LoVo (cell line): ENCODE measurements at regions not wholly inside any gene's neighbourhood (a gene's known extent, or its start where the extent isn't known, plus 50 kb on each side); places are given as distances from the start of the nearest gene placed in this dataset.

ENCODE experiments used
- DNase-seq: peaks from one replicate; pipeline ENCODE4 v3.0.0-alpha.2; 2016; ENCODE audit warnings: low spot score

DNA sequence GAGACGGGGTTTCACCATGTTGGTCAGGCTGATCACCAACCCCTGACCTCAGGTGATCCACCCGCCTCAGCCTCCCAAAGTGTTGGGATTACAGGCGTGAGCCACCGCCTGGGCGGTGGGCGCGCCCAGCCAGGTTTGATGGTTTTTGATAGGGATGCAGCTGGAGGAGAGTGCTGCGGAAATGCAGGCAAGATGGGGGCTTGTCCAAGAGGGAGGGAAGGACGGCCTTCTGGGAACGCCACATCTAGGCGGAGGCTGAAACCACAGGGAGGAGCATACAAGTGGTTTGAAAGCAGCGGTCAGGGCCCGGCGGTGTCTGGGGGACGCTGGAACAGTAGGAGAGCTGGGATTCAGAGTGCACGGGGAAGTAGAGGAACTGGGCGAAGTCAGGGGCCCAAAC is 134.6 kb downstream of the VRK1 start:
- DNase-seq, result no peak

DNA sequence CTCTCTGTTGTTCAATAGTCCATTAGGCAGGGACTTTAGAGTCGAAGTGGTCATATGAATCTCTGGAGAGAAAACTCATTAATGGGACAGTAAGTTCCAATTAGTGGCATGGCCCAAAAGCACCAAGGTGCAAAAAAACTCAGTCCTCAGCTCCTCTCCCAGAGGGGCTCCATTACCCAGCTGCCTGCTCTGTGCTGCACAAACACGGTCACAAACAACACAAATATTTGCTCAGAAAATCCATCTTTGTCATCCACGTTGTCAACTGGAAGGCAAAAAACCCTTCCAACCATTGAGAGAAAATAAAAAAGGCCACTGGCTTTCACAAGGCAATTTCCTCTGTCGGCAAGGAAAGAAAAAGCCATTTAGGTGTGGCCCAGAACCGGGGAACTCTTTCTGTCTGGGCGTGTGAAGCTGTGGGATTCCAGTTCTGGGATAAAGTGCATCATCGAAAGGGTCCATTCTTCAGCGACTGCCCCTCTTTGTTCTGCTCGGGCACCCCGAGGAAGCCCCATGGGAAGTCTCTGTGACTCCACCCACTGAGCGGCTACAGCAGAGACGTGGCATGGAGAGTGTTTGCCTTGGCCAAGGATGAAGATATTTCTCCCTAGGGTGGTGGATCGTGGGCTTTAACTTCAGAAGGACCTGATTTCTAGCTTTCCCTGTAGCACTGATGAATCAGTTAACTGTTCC is 137.6 kb downstream of the VRK1 start:
- no peak for DNase-seq

DNA sequence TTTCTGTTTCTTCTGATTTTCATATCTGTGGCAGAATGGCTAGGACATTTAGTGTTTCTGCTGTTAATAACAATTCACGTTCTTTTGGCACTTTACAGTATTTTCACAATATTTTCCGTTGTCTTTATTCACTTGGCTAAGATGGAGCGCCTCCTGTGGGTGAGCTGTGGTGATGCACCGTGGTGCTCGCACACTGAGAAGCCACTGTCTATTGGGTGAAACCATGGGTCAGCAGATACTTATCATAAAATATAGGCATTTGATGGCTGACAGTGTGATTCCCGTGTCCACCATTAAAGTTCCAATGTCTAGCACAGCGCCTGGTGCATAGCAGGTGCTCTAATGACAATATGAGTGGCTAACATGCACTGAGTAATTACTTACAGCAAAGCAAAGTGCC is 141.8 kb downstream of the VRK1 start:
- DNase-seq, result no peak

DNA sequence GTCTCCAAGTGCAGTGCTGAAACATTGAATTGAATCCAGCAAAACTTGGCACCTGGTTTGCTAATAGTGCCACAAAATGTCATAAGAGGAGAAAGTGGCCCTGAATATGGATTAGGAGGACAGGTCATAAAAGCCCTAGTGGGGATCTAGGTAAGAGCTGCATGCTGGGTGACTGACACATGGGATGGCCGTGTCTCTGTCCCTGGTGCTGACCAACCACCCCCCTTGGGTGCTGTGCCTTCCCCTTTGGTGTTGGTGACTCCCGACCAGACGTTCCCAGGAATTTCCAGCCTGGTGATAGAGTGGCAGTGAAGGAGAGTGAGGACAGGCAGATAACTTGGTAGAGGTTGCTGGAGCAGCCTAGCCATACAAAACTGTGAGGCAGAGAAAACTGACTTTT is 142.8 kb downstream of the VRK1 start:
- DNase-seq, result no peak

DNA sequence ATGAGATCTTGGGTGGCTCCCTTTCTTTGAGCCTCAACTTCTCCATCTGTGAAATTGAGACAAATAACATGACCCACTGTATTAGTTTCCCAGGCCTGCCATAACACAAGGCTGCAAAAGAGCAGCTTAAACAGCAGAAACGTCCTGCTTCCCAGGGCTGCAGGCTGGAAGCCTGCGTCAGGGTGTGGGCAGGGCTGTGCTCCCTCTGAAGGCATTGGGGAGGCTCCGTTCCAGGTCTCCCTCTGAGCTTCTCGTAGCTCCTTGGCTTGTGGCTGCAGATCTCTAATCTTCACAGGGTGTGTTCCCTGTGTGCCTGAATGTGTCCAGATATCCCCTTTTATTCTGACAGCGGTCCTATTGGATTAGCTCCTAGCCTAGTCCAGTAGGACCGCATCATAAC is 147.1 kb downstream of the VRK1 start:
- no peak for DNase-seq

DNA sequence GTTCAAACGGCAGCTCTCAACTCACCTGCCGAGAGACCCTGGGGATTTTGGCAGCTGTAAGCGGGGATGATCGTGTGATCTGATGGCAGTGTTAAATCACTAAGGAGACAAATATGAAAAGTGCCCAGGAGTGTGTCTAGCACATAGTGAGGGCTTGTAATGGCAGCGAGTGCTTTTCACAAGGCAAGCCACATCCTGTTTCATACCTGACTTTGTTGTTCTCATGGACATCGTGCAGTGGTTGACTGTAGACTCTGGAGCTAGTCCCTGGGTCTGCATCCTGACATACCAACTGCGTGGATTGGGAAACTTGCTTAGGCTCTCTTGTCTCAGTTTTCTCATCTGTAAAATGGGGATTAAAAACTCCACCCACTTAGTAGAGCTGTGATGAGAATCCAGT is 148.5 kb downstream of the VRK1 start:
- no peak for DNase-seq

DNA sequence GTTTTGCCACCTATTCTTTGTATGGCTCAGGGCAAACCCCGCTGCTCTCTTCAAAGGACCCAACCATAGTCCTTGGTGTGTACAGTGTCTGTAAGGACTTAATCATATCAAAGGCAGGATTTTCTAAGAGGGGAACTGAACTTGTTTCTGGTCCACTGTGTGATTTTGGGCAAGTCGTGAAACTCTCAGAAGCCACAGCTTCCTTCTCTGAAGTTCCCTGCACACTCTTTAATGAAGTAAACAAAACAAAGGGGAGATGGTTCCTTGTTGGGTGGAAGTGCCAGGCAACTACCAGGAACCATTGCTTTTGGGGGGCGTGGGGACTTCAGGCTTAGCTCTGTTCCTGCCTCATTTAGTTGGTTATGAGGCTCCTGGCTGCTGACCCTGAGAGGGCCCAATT is 152.4 kb downstream of the VRK1 start:
- DNase-seq, result no peak

DNA sequence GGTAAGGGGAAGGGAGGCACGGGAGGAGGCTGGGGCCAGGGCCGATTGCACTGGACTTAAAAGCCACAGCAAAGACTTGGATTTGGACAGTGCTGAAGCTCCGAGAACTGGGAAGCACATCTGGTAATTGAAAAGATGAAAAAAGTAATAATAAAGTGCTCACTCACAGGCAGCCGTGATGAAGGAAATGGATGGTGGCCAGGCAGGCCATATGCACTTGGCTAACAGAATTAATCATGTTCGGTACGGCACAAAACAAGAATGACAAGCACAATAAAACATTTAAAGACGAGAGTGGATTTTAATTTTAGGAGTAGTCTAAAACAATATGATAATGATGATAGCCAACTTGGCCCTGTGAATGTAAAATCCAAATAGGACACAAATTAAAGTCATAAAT is 154.3 kb downstream of the VRK1 start:
- no peak for DNase-seq

DNA sequence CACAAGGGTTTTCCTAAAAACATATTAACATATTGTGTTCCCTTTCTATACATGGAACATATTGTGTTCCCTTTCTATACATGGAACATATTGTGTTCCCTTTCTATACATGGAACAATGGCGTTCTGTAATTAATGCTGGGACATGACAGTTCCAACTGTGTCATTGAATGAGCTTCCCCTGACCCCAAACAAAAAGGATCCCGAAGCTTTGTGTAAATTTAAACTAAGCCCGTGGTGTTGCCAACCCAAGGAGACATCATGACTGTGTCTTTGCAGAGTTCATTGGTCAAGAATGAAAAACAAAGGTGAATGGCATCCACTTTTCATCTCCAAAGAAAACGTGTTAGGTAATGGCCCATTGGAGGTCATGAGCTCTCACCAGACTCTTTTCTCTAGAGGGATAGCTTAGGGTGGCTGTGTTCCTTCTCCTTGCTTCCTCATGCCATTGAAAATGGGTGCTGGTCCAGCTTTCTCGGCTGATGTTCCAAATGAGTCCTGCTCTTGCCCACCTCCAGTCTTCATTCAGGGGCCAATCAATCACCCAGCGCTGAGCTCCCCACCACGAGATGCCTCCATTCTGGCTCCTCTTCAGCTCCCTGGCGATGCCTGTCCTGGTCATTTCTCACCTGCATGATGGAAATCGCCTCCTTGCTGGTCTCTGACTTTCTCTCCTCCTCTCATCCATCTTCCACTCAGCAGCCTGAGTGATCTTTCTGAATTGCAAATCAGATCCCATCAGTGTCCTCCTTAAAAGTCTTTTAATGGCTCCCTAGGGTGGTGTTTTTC is 156.1 kb downstream of the VRK1 start:
- DNase-seq, result no peak

DNA sequence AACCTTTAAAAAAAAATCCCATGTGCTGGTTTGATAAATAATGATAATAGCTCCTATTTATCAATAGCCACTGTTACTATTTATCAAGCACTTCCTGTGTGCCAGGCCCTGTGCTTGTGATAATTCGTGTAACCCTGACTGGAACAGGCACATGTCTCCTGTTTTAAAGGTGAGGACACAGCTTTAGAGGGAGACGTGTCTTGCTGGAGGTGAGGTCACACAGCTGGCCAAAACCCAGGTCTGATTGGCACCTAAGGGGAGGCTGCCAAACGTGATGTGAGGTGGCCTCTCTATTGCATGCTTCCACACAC is 156.6 kb downstream of the VRK1 start:
- no peak for DNase-seq

DNA sequence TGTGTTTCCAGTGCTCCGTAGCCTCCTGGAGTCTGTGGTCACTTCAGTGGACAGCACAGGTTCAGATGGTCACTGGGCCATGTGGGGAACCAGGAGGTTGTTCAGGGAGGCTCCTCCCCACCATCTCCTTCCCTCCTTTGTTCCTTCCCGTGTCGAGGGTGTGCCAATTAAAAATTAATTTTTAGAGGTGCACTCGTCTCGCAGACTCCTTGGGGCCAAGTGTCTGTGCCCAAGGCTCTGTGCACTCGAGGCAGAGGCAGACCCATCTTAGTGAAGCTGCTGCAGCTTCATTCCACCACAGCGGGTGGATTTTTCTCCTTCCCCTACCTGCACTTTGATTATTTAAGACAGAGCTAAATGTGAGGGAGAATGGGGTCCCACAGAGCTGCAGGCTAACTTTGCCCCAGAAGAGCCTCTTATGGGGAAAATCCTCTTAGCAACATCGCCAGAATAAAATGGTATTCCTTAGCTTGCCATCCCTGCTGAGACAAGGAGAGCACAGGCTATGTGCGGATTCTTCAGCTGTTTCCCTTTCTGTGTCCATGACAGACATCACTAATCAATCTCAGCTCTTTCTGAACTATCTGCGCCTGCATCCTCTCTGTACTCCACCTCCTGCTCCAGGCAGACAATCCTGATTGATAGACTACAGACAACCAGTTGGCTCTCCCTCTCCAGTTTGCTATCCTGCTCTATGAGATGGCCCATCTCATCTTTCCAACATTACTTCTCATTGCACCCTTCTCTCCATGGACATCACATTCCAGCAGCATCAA is 159.5 kb downstream of the VRK1 start:
- DNase-seq, result no peak

DNA sequence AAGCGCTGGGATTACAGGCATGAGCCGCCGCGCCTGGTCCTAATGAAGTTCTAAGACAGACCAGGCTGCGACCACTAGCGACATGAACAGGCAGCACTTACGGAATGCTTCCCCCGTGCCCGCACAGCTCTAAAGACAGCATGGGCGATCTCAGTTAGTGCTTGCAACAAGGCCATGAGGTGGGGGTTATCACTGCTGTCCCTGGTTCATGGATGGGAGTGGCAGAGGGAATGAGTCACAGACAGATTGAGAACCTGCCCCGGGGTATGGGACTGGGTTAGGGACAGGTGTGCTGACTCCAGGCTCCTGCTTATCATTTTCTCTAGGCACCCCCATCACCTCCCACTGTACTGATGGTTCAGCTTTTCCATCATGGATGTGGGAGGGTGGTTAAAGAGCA is 160.9 kb downstream of the VRK1 start:
- DNase-seq, result no peak

DNA sequence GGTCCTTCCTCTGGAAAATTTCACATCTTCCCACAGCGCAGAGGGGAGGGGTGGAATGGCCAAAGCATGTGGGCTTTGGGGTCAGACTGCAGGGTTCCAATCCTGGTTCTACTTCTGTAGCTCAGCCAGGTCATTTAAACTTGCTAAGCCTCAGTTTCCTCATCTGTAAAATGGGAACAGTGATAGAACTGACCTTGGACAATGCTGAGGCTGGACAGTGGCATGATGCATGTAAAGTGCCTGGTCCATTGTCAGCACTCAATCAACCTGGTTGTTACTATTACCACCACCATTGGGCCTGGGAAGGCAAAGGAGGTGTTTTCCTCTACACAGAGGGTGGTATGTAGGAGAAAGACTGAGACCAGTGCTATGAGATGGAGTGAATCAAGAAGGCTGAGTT is 162.8 kb downstream of the VRK1 start:
- no peak for DNase-seq

DNA sequence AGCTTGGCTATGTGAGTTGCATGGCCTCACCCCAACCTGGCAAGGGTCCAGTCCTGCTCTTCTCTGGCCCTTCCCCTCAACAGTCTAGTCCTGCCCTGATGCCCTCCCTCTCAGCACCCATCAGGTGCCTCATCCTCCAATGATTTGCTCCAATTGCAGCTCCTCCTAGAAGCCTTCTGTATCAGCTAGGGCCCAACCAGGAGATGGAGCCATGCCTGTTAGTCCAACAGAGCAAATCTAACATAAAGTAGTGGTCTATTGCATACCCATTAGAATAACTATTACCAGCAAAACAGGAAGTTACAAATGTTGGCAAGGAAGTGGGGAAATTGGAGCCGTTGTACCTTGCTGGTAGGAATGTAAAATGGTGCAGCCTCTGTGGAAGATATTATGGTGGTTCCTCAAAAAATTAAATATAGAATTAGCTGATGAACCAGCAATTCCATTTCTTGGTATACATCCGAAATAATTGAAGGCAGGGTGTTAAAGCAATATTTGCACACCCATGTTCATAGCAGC is 163.5 kb downstream of the VRK1 start:
- DNase-seq, result no peak

DNA sequence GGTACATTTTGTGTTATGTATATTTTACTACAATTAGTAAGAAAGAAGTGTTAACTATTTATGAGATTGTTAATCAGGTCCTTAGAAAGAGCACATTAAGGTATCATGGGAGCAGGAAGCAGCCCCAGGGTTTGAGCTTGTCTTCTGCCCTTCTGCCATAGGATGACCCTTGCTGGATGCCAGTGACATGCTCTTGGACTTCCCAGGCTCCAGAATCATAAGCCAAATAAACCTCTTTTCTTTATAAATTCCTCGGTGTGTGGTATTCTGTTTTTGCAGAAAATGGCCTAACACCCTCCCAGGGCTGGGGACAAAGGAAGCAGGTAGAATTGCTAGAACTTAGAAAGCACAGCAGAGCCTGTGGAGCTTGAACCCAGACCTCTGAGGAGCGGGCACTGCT is 164.7 kb downstream of the VRK1 start:
- DNase-seq, result no peak

DNA sequence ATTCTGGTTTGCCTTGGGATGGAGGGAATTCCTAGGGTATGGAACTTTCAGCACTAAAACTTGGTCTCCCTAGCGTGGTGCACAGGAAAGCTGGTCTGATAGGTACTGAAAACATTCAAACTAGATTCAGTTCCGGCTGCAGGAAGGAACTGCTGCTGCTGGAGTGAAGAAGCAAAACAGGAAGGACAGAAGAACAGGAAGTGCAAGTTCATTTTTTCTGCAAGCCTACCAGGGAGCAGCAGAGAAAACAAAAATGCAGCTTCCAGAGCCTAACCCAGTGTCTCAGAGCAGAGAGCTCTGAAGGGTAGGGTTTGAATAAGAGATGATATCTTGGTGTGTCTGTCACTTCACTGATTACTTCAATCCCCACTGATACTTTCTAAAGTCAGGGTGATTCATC is 165.2 kb downstream of the VRK1 start:
- no peak for DNase-seq

DNA sequence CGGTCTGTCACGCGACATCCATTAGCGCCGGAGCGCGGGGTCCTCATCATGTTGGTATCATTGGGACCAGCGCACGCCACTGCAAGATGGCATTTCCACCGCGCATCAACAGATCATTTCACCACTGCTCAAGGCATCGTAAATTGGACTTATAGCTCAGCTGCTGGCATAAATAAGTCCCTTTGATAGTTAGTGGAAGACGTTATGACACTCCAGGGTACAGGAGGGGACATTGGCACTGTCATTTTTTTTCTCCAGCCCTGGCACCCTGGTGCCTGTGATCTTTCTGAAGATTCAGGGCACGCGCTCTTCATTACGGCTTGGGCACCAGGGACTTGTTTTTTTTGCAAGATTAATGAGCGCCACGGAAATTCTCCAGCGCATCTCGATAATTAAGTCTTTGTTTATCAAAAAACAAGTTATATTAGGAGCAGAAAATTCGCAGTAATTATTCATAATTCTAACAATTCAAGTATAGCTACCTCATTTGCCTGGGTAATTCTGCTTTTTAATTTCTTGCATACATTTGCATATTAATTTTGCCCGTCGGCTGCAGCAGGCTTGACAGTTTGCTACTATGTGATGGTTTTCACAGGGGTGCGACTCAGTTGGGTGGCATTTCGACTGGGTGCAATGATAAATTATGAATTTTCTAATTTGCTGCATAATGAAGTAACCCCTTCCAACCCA is 167.7 kb downstream of the VRK1 start:
- no peak for DNase-seq

DNA sequence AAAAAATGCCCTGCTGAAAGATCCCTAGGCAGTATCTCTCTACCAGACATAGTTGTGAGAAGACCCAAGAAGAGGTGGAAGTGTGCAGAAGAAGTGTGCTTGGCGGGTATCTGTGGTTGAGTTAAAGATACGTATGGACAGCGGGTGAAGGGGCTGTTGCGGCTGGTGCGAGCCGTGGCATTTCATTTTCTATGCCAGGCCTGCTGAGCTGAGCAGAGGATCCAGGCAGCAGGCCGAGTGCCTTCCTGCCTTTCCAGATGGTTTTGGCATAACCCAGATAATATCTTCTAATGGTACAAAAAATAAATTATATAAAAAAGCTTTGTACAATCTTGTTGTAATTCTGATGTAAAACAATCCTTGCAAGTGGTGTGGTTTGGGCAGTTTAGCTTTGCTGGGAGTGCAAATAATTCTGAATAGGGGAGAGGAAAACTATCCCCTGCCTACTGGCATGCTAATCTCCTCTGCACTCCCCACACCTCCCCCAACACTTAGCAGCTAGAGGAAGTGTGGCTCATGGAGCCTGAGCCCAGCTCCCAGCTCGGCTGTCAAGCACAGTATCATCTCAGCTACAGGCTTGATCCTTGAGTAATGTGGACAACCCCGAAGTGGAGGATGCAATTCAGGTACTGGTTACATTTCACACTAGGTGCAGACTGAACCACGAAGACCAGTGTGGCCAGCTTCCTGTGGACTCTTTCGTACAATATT is 168.9 kb downstream of the VRK1 start:
- no peak for DNase-seq

DNA sequence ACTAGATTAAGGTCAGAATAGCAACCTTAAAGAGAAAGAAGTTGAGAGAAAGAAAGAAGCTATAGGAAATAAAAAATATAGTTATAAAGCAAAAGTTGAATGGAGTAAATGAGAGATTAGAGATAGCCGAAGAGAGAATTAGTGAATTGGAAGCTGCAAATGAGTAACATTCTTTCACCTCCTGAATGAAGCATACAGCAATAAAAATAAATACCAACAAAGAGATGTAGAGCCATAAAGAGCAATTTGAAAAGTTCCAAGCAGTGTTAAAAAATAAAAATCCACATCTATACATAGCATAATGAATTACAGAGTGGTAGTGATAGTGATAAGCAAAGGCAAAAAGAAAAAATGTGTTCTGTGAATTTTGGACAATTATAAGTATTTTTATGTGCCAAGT is 177.9 kb downstream of the VRK1 start:
- no peak for DNase-seq

DNA sequence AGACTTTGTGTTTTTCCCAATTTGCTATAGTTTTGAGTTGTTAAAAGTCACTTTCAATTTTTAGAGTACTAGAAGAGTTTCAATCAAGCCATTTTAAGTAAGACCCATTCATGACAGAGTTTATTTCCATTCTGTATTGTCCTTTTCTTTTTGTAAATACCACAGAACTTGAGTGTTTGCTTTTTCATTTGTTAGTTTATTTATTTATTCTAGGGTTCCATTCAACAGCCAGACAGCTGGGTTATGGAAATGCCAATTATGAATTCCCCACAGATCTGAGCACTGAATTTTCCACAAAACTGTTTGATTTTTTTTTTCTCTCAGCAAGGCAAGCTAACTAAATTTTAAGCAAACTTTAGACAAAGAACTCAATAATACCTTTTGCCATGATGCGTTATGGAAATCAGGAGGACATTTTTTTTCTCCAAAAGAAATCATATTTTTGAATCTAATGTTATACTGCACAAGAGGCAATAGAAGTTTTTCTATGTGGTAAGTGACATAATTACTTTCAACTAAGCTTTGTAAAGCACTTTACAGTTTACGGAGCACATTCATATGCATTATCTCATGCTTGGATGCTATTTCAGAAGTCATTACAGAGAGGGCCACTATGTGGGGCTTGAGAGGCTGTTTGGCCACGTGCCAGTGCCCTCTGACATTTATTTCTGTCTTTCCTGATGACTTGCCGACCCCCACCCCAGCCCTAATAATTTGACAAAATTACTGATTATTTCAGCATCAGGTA is 181.5 kb downstream of the VRK1 start:
- no peak for DNase-seq

DNA sequence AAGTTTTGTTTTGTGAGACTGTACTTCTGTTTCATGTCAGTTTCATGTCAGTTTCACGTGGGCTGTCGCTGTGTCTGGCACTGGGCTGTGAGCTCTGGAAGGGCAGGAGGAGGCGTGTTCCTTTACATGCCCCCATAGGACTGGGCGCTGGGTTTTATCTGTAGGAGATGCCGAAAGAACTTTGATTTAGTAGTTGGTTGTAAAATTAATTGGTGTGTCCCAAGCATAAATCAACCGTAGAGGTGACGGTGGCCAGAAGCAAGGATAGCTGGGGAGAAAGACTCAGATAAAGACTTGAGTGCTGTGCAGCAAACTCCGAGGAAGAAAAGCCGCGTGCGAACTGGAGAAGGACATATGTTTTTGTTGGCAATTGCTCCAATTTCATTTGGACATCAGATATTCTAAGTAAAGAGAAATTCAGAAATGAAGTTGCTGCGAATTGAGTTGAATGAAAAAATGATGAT is 182.5 kb downstream of the VRK1 start:
- no peak for DNase-seq
